ENCODE measurements at regions not wholly inside any gene's neighbourhood (a gene's known extent, or its start where the extent isn't known, plus 50 kb on each side); places are given as distances from the start of the nearest gene placed in this dataset.

DNA sequence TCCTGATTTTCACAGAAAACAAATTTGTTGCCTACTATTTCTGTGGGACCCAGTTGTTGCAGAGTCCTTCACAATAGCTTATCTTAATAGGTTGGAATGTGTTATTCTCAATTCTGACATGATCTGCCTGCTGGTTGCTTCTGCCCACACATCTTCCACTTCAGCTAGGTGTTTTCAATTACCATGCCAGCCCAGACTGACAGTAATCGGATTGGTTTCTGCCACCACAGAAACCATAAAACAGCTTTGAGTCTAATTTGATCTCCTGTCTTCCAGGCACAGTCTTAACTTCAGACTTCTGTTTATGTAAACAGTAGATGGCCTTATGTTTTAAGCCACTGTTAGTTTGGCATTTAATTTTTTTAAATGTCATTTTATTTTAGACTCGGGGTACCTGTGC lies 248.2 kb upstream of the RBMS1 start:
- Histone ChIP-seq H3K27ac (no peak overlapping the region), H3K27me3 (no peaks in the 10 kb centered on the region), H3K4me3 (no peak overlapping the region), H3K36me3 (no peaks in the 10 kb centered on the region), H3K9ac (ENCODE audit: low read depth in 2 of 2, low read length in 2 of 2) (no peak overlapping the region), H3K4me1 (no peaks in the 10 kb centered on the region), H3K9me3 (no peaks in the 10 kb centered on the region)
- no peak for DNase-seq
- intact Hi-C loops (cut with DNase I): no loop called here
- TF ChIP-seq, protein P1, sequence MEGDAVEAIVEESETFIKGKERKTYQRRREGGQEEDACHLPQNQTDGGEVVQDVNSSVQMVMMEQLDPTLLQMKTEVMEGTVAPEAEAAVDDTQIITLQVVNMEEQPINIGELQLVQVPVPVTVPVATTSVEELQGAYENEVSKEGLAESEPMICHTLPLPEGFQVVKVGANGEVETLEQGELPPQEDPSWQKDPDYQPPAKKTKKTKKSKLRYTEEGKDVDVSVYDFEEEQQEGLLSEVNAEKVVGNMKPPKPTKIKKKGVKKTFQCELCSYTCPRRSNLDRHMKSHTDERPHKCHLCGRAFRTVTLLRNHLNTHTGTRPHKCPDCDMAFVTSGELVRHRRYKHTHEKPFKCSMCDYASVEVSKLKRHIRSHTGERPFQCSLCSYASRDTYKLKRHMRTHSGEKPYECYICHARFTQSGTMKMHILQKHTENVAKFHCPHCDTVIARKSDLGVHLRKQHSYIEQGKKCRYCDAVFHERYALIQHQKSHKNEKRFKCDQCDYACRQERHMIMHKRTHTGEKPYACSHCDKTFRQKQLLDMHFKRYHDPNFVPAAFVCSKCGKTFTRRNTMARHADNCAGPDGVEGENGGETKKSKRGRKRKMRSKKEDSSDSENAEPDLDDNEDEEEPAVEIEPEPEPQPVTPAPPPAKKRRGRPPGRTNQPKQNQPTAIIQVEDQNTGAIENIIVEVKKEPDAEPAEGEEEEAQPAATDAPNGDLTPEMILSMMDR (IDR thresholded peaks at IDR 0.05): no peak

DNA sequence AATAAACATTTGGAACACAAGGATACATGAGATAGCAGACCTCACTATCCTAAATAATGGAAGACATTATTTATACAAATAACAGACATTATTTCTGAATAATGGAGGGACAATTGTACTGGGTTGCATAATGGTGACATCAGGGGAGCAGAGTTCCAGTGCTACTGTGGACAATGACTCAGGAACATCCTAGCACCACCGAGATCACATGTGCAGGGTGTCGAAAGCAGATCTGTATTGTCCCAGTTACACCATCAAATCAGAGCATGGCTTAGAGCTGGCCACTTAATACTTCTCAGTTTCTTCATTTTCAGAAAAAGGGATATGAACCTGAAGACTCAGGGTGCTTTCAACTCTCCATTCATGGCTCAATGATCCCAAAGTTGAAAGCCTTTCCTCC lies 249.1 kb upstream of the RBMS1 start:
- DNase-seq: no peak
- no peak overlapping the region for H3K27ac ChIP-seq
- no peak overlapping the region for H3K9ac ChIP-seq (ENCODE audit: low read depth in 2 of 2, low read length in 2 of 2)
- H3K4me3 ChIP-seq: no peak overlapping the region
- no peaks in the 10 kb centered on the region for H3K9me3 ChIP-seq
- H3K4me1 ChIP-seq: no peaks in the 10 kb centered on the region
- H3K36me3 ChIP-seq: no peaks in the 10 kb centered on the region
- H3K27me3 ChIP-seq: no peaks in the 10 kb centered on the region
- intact Hi-C loops (cut with DNase I): no loop called here
- TF ChIP-seq, protein P1 (IDR thresholded peaks at IDR 0.05): no peak

DNA sequence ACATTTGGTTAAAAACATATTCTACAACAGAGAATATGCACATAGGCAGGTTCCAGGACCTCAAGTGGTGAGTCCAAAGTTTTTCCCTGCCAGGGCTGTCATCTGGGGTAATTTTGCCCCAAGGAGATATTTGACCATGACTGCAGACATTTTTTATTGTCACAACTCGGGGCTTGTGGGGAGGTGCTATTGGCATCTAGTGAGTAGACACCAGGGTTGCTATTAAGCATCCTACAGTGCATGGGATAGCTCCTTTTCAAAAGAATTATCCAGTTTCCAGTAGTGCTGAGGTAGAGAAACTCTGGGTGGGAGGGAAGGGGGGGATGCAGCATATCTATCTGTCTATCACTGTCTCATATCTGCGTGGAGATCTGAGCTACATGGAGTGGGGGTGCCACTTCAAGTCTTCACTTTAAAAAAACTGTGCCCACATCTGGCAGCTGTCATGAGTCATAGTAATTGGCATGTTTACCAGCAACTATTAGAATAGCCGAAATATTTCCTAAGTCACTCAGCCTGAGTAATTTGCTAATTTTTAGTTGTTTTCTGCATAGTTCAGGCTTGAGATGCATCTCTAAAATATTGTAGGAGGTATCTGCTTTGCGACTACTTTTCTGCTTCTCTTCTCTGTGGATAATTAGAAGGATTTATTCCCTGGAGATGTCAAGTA lies 254.0 kb upstream of the RBMS1 start:
- Histone ChIP-seq H3K36me3 (no peaks in the 10 kb centered on the region), H3K27ac (no peak overlapping the region), H3K27me3 (no peaks in the 10 kb centered on the region), H3K9ac (ENCODE audit: low read depth in 2 of 2, low read length in 2 of 2) (no peak overlapping the region), H3K9me3 (no peaks in the 10 kb centered on the region), H3K4me1 (no peaks in the 10 kb centered on the region), H3K4me3 (no peak overlapping the region)
- TF ChIP-seq, protein P1 (IDR thresholded peaks at IDR 0.05): no peak
- no peak for DNase-seq
- intact Hi-C loops (cut with DNase I): no loop called here

DNA sequence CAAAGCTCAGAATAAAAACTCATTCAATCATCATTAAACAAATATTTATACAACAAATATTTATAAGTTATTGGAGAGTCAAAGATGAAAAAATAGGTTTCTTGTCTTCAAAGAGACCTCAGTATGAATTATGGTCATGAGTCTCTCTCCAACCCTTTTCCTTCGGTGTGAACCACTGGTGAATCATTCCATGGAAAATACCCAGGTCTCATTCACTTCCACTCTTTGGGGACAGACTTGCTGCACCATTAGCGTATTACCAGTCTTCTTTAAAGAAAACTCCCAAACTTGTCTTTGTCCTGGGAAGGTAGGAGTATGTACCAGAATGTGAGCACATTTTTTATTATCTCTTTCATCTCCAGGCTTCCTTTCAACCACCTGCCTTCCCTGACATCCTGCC lies 257.4 kb upstream of the RBMS1 start:
- TF ChIP-seq, protein P1 (IDR thresholded peaks at IDR 0.05): no peak
- intact Hi-C loops (cut with DNase I): no loop called here
- Histone ChIP-seq H3K27ac (no peak overlapping the region), H3K9ac (ENCODE audit: low read depth in 2 of 2, low read length in 2 of 2) (no peak overlapping the region), H3K4me3 (no peak overlapping the region), H3K4me1 (no peaks in the 10 kb centered on the region), H3K9me3 (no peaks in the 10 kb centered on the region), H3K36me3 (no peaks in the 10 kb centered on the region), H3K27me3 (no peaks in the 10 kb centered on the region)
- DNase-seq: no peak

DNA sequence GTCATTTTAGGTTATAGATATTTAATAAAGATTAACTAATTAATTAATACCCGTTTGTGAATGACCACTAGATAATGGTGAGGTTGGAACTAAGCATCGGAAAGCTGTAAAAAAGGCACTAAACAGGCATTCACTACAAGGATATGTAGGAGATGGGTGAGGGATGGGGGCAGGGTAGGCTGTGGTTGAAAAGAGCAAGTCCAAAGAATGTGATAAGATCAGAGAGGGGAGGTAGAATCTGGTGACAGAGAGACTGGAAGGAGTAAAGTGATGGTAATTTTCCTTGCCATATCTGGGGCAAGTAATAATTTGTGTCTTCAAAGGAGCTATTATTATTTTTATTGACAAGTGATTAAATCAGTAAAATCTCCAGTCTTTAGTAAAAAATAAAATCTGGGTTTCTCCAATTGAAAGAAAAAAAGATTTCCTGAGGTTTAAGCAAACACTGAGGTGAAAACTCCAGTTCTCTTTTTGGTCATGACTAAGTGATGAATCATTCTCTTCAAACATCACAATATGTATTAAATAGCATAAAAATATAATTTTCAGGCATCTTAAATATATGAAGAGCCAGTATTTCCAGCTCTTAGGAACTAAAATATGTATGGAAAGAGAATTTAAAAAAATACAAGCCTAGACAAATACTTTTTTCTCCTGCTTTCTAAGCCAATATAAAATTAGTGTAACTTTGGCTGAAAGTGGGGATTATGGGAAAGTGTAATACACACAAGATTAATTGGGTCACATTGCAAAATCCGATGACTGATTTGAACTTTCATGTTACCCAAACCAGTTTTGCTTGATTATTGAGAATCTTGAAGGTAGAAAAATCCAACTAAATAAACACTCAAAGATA lies 259.1 kb upstream of the RBMS1 start:
- H3K36me3 ChIP-seq: no peaks in the 10 kb centered on the region
- H3K9ac ChIP-seq (ENCODE audit: low read depth in 2 of 2, low read length in 2 of 2): no peak overlapping the region
- no peaks in the 10 kb centered on the region for H3K27me3 ChIP-seq
- no peak overlapping the region for H3K4me3 ChIP-seq
- intact Hi-C loops (cut with DNase I): no loop called here
- H3K9me3 ChIP-seq: no peaks in the 10 kb centered on the region
- H3K27ac ChIP-seq: no peak overlapping the region
- no peaks in the 10 kb centered on the region for H3K4me1 ChIP-seq
- TF ChIP-seq, protein P1 (IDR thresholded peaks at IDR 0.05): no peak
- DNase-seq: no peak
